Fibroblast of skin of right biceps (primary cell): ENCODE measurements at regions not wholly inside any gene's neighbourhood (a gene's known extent, or its start where the extent isn't known, plus 50 kb on each side); places are given as distances from the start of the nearest gene placed in this dataset.

ENCODE experiments used
- DNase-seq: peaks from one replicate; pipeline ENCODE4 v3.0.0-alpha.2; 2013

DNA sequence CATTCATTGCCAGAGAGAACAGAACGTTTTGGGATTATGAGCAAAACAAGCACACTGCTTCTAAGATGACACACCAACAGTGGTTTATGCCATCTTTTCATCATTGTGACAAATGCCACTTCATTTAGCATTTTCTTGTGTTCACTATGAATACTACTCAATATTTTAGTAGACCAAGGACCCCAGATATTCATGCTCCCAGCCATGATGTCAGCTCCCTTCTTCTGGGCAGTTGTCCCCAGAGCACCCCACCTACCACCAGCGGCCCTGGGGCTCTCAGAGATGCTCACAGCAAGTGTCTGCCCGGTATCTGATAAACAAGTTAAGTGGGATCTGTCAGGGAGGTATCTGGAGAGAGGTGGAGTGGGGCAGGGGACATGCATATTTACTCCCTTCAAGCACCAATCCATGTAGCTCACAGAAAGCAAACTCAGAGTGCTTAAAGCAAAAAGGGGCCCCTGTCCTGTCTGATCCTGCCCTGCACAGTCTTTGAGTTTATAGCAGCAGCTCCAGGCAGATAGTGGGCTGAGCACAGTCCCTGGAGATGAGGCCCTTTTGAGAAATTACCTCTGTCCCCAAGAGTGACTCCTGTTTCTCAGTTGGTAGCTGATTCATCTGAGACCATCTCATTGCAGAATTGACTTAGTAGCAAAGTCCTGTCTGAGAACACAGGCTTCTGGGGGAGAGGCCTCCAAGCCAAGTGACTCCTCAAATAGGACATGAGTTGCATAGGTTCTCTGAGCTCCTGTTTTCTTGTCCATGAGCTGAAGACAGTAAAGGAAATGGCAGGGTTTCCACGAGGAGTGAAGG is 281.8 kb upstream of the KLF6 start:
- no peak for DNase-seq

DNA sequence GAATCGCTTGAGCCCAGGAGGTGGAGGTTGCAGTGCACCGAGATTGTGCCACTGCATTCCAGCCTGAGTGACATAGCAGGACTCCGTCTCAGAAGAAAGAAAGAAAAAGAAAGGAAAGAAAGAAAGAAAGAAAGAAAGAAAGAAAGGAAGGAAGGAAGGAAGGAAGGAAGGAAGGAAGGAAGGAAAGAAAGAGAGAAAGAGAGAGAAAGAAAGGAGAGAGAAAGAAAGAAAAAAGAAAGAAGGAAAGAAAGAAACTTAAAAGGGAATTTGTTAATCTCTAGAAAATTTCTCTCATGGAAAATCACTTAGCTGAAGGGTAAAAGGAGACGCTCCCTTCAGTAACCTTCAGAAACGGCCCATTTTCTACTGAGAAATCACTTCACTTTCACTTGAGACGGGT is 279.5 kb upstream of the KLF6 start:
- DNase-seq = no peak

DNA sequence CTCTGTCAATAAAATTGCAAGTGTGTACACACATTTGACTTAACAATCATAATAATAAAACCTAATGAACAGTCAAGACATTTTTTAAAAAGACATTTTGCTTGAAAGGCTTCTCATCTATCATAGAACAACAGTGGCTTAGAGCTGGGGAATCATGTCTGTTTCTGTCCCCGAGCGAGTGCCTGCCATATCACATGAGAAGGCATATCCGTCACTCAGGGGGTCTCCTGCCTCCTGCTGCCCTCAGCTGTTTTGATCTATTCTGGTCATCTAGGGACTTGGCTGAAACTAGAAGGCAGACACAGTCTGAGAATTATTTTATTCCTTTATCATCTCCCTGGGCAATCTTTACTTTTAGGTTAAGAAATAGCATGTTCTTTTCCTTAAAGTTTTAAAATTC is 278.7 kb upstream of the KLF6 start:
- no peak for DNase-seq

DNA sequence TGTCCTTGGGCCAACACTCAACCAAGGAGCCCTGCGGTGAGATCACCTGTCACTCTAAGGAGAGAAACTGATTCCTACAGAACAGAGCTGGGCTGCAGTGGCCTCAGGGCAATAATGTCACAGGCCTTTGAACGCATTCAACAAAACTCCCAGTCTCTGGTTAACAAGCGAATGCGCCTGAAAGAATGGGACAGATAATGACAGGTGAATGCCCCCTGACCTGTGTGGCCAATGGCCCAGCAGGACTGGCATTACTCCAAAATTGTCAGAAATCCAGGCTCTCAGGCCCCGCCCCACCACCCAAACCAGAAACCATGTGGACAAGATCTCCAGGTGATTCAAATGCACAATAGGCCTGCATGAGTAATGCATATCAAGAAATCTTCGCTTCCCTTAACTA is 277.7 kb upstream of the KLF6 start:
- no peak for DNase-seq

DNA sequence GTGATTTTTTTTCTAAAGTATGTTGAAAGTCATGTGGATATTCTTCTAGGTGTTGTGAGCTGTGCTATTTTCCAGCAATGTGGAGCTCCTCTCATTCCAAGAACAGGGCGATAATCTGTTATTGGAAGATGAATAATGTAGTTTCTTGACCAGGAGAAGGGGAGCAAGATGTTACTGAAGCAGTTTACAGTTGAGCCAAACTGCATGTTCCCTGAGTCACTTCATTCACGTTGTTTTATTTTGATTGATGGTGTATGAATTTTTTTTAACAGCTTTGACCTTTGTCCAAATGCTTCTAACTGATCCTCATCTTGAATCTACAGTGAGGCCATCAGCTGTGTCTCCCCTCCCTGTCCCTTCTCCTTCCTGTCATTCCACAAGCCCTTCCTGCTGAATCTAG is 277.1 kb upstream of the KLF6 start:
- DNase-seq = peak; percentile 47

DNA sequence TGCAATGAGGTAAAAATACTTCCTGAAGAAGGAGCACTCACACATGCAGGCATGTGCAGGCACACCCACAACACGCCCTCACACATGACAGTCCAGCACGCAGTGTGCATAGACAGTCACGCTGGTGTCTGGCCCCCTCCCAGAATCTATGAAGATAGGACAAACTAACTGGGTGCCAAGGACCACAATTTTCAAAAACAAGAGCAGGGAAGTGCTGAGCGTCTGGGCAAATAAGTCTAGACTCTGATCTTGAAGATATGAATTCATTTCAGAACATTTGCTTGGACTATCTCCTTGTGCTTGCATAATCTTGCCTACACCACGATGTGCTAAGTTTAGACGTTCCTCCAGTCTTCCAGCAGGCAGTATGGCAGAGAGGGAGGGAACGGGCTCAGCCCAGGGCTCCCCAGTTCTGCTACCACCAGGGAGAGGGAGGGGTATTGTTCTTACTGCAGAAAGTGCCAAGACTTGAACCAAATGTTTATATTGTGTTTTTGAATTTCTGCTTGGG is 276.5 kb upstream of the KLF6 start:
- no peak for DNase-seq

DNA sequence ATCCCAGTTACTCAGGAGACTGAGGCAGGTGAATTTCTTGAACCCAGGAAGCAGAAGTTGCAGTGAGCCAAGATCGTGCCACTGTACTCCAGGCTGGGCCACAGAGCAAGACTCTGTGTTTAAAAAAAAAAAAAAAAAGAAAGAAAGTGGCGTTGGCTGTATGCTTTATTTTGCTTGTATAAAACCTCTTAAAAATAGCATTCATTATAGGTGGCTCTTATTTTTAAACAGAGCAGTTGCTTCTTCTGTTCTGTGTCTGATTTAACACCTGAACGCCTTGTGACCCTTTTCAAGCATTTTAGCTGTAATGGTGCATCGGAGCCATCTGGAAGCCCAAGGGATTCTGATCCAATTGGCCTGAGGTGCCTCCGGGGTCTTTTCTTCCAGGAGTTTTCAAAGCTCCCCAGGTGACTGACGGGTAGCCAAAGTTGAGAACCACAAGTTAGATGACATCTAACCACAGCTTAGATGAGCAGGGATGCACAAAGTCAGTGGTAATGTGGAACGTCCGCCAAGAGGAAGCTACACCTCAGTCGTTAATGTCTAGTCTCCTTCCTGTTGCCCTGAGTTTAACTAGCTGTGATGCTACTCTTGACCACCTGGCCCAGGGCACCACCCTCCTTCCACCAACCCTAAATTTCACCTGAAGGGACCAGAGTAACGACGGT is 274.6 kb upstream of the KLF6 start:
- DNase-seq = no peak

DNA sequence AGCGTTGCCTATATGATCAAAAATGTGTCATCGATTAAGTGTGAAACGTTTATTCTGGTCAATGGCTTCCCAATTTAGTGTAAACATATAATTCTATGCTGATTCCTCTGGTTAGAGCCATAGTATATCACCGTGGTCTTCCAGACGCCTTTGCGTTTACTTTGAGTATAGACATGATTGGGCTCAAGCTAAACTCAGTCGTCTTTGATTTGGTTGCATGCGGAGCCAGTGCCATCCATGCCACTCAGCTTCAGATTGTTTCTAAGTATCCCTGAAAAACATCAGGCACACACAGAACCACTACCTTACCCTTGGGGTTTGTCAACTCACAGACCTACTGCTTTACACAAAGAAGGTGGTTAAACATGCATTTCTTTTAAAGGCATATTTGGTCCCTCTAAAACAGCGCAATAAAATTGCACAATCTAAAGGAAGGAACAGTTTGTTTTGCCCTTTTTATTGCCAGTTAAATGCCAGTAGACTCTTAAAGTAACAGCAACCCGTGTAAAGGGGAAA is 273.6 kb upstream of the KLF6 start:
- DNase-seq = no peak

DNA sequence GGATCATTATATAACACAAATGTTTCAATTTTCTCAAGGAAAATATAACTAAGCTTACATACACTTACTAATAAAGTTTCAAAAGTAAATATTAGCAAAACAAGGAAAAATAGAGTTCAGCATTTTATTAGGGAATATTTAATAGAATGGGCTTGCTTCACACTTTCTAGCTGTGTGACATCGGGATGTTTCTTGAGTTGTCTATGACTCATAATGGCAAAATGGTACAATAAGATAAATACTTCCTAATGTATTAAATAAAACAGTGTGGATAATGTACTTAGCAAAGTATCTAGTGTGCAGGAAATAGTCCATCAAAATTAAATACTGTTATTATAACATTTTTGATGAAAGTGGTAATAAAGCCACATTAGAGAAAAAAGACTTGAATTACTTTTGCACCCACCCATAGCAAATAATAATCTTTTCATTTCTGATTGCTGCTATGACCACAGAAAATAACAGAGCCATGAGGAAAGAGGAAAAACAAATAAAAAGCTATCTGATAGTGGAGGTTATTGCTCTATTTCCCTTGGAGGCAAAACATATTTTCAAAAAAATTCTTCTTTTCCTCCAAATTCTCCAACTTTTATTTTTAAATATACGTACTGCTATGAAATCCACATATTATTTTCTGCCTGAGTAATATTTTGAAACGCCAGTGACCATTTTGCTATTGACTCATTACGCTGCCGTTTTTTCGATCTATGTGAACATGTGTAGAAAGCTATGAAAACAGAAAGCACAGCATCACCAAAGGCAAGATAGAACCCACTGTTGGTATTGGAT is 272.9 kb upstream of the KLF6 start:
- DNase-seq = no peak

DNA sequence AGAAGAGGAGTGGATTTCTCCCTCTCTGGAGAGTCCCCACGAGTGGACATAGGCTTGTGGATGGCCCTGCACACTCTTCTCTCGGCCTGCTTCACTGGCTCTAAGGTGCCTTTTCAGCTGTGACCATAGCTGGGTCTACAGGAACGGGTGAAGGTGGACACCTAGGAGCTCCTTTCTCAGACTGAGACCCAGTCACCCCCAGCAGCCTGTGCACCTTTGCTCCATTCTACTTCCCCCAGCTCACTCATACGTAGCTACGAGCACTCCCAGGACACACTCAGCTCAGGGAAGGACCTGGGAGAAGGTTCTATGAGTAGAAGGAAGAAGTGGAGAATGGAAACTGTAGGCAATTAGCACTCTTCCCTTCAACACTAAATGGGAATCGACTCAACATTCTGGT is 272.0 kb upstream of the KLF6 start:
- no peak for DNase-seq

DNA sequence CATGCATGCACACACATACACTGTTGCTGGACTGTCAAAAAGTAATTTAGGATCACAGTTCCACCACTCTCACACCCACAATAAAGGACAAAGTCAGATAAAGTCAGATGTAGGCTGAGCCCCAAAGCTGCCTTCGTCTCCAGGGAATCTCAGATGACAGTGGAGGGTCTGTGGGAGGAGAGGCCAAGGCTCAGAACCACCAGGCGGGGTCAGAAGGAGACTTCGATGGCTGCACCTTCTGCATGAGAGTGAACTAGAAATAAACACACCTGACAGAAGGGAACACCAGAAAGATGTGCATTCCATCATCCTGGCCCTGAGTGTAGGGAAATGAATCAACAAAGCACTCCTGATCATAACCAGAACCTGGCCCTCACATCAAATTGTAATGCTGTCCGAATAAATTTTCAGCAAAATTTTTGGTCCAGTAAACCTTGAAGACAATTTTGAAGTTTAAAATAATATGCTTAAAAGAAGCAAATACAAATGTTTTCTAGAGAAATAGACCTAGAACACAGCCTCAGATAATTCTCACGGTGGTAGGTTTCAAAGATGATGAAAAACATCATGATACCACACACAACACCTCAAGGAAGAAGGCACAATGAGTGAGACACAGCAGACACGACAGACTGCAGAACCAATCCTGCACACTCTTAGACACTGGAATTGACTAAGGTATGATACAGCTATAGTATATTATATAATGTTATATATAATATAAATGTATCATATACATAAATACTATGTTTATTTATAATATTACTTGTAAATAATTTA is 269.8 kb upstream of the KLF6 start:
- DNase-seq = no peak

DNA sequence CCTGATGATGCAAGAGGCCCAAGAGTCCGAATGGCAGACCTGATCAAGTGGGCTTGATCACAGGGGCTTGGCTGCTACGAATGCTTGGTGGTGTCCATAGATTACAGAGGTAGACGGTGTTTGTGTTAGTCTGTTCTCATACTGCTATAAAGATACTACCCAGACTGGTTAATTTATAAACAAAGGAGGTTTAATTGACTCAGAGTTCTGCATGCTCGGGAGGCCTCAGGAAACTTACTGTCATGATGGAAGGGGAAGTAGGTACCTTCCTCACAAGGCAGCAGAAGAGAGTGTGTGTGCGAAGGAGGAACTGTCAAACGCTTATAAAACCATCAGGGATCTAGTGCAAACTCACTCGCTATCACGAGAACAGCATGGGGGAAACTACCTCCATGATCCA is 268.9 kb upstream of the KLF6 start:
- DNase-seq = no peak

DNA sequence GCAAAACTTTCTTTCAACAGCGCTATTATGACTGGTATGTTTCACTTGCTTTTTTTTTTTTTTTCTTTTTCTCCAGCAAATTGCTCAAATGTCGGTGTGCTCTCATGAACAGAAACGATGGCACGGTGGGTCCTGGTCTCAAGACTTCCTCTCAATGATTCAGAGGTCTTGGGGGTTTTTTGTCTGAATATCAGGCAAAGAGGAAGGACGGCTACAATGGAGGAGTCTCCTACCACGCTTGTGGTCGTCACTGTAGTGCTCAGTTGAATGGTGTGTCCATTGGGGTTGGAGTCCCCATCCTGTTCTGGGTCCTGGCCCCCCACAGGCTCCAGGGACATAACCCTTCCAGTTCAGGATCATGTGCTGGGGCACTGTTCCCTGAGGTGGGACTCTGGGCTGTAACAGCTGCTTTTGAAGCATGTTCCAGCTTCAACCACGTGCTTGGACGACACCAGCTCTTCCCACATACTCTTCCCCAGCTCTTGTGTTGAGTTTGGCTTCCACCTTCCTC is 266.7 kb upstream of the KLF6 start:
- no peak for DNase-seq

DNA sequence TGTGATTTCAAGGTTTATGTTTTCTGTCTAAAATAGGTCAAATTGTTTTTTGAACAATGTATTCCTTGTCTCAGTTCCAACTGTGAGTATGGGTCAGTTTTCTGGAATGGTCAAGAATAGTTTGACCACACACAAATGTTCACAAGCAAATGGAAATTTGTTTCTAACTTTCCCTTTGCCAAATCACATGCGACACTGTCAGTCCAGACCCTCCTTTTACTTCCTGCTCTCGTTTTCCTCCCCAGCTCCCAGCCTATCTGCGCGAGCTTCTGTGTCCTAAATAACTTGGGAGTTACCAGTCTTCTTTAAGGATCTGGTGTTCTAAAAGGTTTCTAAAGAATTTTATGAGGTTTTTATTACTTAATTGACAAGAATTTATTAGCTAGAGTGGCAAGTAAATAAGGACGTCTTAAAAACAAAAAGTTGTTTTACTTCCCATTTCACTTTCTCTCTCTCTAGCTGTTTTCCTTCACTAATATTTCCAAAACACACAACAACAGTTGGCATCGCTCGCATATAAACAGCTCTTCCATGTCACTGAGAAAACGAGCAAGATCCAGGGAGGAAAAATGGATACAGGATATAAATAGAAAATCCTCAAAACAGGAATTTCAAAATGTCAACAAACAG is 266.1 kb upstream of the KLF6 start:
- DNase-seq = no peak

DNA sequence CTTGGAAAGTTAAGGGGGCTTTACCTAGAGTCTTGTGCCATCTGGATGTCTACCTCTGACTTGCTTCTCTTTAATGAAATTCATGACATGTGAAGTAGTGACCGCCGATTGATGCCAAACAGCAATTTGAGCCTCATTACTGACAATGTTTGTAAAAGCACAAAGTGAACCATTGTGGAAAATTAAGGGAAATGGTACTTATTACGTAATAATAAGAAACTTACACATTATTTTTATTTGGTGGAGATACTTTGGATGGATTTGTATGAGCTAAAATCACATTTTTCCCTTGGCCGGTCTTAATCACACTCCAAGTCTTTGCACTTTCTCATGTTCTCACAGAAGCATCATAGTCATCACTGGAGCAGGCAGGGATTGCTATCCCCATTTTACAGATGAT is 265.1 kb upstream of the KLF6 start:
- DNase-seq = no peak

DNA sequence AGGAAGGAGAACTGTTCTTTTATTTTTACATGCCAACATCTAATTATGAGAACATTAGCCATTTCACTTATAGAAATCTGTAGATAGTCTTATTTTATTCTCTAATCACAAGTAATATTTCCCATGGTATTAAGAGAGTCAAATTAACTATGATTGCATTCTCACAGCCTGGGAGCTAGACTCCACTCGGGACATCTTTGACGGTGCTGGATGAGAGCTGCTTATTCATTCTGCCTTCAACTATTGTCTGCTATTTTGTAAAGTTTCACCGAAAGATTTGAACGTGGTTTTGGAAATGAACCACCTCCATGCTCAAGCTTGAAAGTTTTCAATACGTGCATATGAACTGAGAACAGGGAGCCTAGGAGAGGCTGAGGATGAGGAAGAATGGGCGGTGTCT is 264.3 kb upstream of the KLF6 start:
- DNase-seq = no peak

DNA sequence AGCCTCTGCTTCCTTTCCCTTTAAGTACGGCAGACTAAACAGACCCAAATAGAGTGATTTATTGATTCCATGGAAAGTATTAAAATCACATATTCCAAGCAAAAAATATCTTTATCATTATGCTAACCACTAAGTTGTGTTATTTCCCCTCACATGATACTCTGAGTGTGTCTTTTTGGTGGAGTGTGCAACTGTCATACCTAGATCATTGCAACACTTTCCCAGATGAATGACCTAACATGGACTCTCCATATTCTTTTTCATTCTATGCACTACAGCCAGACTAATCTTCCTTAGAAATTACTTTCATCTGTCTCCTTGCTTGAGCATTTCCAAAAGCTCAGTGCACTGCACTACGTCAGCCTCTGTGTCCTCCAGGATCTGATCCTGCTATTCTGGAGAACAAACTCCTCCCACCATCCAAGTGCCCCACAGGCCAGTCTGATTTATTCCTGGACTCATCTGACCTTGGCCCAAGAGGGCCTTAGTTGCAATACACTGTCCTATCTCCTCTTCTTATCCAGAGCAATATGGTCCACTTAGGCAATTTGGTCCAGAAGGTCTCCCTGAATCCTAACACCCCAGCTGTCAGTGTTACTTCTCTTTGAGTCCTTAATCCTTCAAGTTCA is 263.3 kb upstream of the KLF6 start:
- DNase-seq = no peak

DNA sequence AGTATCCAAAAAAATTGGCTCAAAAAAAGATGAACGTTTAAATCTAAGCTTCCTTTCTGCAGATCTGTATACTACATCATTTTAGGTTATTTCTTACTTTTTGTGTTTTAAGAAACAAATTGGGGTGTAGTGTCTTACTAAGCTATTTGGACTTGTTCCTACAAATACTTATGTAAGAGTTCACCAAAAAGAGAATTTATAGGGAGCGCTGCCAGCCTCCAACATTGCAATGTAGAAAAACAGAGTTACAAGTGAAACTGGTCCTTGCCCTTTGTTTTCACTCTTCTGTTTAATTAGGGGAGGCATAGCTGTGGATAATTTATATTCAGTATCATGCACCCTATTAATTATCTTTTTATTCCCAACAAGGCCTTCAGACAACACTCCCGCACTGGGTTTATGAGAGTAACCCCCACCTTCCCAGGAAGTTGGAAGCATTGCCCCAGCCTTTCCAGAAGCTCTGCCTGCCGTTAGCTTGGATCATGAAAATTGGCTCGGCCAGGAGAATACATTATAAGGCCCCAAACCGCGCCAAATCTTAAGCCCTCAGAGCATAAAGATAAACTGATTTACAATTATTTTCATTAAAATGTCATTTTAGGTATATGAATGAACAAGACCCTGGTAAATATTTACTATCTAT is 261.8 kb upstream of the KLF6 start:
- DNase-seq = no peak

DNA sequence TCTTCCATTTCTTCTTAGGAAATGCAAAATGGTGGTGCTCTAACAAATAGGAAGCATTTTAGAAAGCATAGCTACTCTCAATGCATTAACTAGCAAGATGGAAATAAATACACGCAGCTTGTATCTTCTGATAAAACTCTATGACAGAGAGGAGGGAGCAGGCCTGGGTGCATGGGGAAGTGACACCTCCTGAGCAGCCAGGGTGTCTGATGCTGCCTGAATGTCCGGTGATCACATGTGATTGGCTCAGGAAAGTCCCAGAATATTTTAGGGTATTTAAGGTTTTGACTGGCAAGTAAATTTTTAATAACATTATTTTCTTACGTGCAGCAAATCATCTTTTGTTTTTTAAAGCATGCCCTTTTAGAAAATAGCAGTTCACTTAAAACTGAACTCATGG is 261.0 kb upstream of the KLF6 start:
- DNase-seq = no peak

DNA sequence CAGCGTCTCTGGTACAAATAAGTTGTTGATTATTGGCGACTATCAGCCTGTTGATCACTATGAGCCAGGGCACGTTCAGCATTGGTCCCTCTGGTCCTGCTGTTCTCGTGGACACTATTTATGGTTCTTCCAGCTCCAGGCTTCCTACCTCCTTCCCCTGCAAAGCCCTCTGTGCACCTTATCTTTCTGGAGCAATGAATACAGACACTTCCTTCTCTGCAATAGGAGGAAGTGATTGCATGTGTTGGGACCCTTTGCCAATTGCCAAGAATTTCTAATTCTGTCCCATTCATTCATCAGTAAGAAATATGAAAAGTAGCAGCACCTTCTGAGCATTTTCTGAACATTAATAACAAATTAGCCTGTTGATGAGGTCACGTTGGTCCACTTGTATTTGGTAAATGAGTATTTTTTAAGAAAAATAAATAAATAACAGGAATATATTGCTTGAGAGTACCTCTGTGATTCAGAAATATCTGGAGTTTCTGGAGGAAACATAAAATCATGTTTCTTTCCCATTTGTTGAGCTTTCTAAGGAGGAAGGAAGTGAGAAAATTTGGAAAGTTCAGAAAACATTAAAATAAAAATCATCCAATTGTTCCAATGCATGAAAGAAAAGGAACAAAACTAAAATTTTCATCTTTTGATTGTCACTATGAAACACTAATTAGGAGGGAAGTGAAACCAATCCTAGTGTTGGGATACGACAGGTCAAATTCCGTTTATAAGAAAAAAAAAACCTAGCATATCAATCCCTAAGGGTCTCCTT is 259.1 kb upstream of the KLF6 start:
- DNase-seq = no peak
